Adrenal gland (tissue), 5 donors: ENCODE measurements at regions not wholly inside any gene's neighbourhood (a gene's known extent, or its start where the extent isn't known, plus 50 kb on each side); places are given as distances from the start of the nearest gene placed in this dataset.

Experiments used
- CTCF ChIP-seq, 6 experiments: fragments of 450-650 bp in 4 of 6; fragments of 200-600 bp in 2 of 6; sonication (generic) in 1 of 6; IDR thresholded peaks; 1 replicate in 5 of 6; 2 replicates in 1 of 6; pipeline versions ENCODE4 v1.5.1 to v1.8.0; 2016 to 2021; ENCODE audit warnings: antibody characterized with exemption in 6 of 6, mild to moderate bottlenecking in 2 of 6, moderate library complexity in 1 of 6
- POLR2A ChIP-seq, 2 donors: fragments of 450-650 bp; IDR thresholded peaks; one replicate each; pipeline ENCODE4 v1.6.1; 2017; ENCODE audit warnings: antibody characterized with exemption in 2 of 2, mild to moderate bottlenecking in 2 of 2, moderate library complexity in 1 of 2
- donor health status: DM: no; HTN: no; CAD: no.

- TF ChIP-seq POLR2A (IDR thresholded peaks at IDR 0.05), result no peak
- TF ChIP-seq CTCF (IDR thresholded peaks at IDR 0.05), result no peak
These were observed 68.2 kb upstream of the CLMN start for GRCh38 chr14:95387826-95388445.
